DMS114 treated with DMSO at 0.1 percent for 48 hours (cell line): ENCODE measurements at regions not wholly inside any gene's neighbourhood (a gene's known extent, or its start where the extent isn't known, plus 50 kb on each side); places are given as distances from the start of the nearest gene placed in this dataset.
"Not testable (repeated sequence)": the region's sequence is repeated elsewhere in the genome, so short reads cannot be mapped to it uniquely, and the experiment has no call there.

ENCODE experiments used
- DNase-seq: peaks from one replicate; lab custom pipeline; 2025; ENCODE audit not compliant: unreplicated experiment; lab: John Stamatoyannopoulos, UW

- no peak for DNase-seq
Measured at GRCh38 chr3:187850258-187850921, 105.1 kb upstream of the BCL6 start.

- no peak for DNase-seq
Measured at GRCh38 chr3:187852842-187853730, 107.8 kb upstream of the BCL6 start.

- no peak for DNase-seq
Measured at GRCh38 chr3:187855131-187855530, 109.9 kb upstream of the BCL6 start.

GRCh38 chr3:187856555-187856954, 111.3 kb upstream of the BCL6 start:
- no peak for DNase-seq

- DNase-seq: no peak
Measured at GRCh38 chr3:187858041-187858440, 112.8 kb upstream of the BCL6 start.

- no peak for DNase-seq
Measured at GRCh38 chr3:187858711-187859110, 113.4 kb upstream of the BCL6 start.

GRCh38 chr3:187862701-187863277, 117.5 kb upstream of the BCL6 start:
- DNase-seq: not testable (repeated sequence)

GRCh38 chr3:187870360-187871203, 125.3 kb upstream of the BCL6 start:
- no peak for DNase-seq

GRCh38 chr3:187871204-187871591, 125.9 kb upstream of the BCL6 start:
- no peak for DNase-seq

- DNase-seq: no peak
Measured at GRCh38 chr3:187871848-187872247, 126.6 kb upstream of the BCL6 start.

GRCh38 chr3:187873843-187874242, 128.6 kb upstream of the BCL6 start:
- no peak for DNase-seq

GRCh38 chr3:187875863-187876262, 130.6 kb upstream of the BCL6 start:
- no peak for DNase-seq

- no peak for DNase-seq
Measured at GRCh38 chr3:187878772-187879518, 133.7 kb upstream of the BCL6 start.

- no peak for DNase-seq
Measured at GRCh38 chr3:187880441-187880840, 135.2 kb upstream of the BCL6 start.

- DNase-seq: no peak
Measured at GRCh38 chr3:187880851-187881250, 135.6 kb upstream of the BCL6 start.

- no peak for DNase-seq
Measured at GRCh38 chr3:187888701-187889100, 143.4 kb upstream of the BCL6 start.

GRCh38 chr3:187889106-187889505, 143.8 kb upstream of the BCL6 start:
- DNase-seq: no peak

GRCh38 chr3:187889601-187890404, 144.5 kb upstream of the BCL6 start:
- DNase-seq: no peak

GRCh38 chr3:187890405-187890752, 145.1 kb upstream of the BCL6 start:
- DNase-seq: not testable (repeated sequence)

- DNase-seq: no peak
Measured at GRCh38 chr3:187896646-187897045, 151.4 kb upstream of the BCL6 start.
